ENCODE measurements at regions not wholly inside any gene's neighbourhood (a gene's known extent, or its start where the extent isn't known, plus 50 kb on each side); places are given as distances from the start of the nearest gene placed in this dataset.
"Not testable (repeated sequence)": the region's sequence is repeated elsewhere in the genome, so short reads cannot be mapped to it uniquely, and the experiment has no call there.

DNA sequence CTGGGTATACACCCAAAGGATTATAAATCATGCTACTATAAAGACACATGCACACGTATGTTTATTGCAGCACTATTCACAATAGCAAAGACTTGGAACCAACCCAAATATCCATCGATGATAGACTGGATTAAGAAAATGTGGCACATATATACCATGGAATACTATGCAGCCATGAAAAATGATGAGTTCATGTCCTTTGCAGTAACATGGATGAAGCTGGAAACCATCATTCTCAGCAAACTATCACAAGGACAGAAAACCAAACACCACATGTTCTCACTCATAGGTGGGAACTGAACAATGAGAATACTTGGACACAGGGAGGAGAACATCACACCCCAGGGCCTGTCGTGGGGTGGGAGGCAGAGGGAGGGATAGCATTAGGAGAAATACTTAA is 104.5 kb downstream of the ANXA5 start:
- TF ChIP-seq, protein P1, sequence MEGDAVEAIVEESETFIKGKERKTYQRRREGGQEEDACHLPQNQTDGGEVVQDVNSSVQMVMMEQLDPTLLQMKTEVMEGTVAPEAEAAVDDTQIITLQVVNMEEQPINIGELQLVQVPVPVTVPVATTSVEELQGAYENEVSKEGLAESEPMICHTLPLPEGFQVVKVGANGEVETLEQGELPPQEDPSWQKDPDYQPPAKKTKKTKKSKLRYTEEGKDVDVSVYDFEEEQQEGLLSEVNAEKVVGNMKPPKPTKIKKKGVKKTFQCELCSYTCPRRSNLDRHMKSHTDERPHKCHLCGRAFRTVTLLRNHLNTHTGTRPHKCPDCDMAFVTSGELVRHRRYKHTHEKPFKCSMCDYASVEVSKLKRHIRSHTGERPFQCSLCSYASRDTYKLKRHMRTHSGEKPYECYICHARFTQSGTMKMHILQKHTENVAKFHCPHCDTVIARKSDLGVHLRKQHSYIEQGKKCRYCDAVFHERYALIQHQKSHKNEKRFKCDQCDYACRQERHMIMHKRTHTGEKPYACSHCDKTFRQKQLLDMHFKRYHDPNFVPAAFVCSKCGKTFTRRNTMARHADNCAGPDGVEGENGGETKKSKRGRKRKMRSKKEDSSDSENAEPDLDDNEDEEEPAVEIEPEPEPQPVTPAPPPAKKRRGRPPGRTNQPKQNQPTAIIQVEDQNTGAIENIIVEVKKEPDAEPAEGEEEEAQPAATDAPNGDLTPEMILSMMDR (IDR thresholded peaks at IDR 0.05): not testable (repeated sequence)
- not testable (repeated sequence) for TF ChIP-seq POLR2A (IDR thresholded peaks at IDR 0.05)
